K562 (cell line): ENCODE measurements at regions not wholly inside any gene's neighbourhood (a gene's known extent, or its start where the extent isn't known, plus 50 kb on each side); places are given as distances from the start of the nearest gene placed in this dataset.

Source experiments
- EZH2 ChIP-seq: IDR thresholded peaks from 2 replicates; pipeline ENCODE4 v1.6.1; 2012; ENCODE audit warnings: low read depth, mild to moderate bottlenecking, inconsistent platforms, low read length, borderline replicate concordance
- FOXA1 ChIP-seq: fragments of 450-650 bp; IDR thresholded peaks from 2 replicates; pipeline ENCODE4 v1.6.1; 2016; ENCODE audit warnings: mild to moderate bottlenecking, borderline replicate concordance
- FOXK2 ChIP-seq, 2 experiments: fragments of 450-650 bp; IDR thresholded peaks in 1 of 2; conservative IDR thresholded peaks in 1 of 2; 2 replicates each; pipeline ENCODE4 v1.6.1; 2016; ENCODE audit warnings: low read depth in 2 of 2, mild to moderate bottlenecking in 1 of 2
- JUN ChIP-seq, 2 experiments: sonication (generic) in 1 of 2; formaldehyde crosslinking in 1 of 2; IDR thresholded peaks; 2 replicates each; pipeline versions ENCODE4 v1.6.1 to v1.8.0; 2012 to 2022; ENCODE audit warnings: borderline replicate concordance in 2 of 2, mild to moderate bottlenecking in 2 of 2, improper control_type of control experiment in 1 of 2, low read depth in 1 of 2, low read length in 1 of 2, missing genetic modification reagents in 1 of 2
- LEF1 ChIP-seq: fragments of 450-650 bp; IDR thresholded peaks from 2 replicates; pipeline ENCODE4 v1.6.1; 2016; ENCODE audit warnings: mild to moderate bottlenecking
- TAF1 ChIP-seq: IDR thresholded peaks from 2 replicates; pipeline ENCODE4 v1.6.1; 2011; ENCODE audit warnings: mild to moderate bottlenecking, low read length, moderate library complexity; ENCODE audit not compliant: insufficient read depth, control insufficient read depth, severe bottlenecking; ENCODE audit errors: extremely low read depth
- ZNF143 ChIP-seq: sonication (generic); formaldehyde crosslinking; IDR thresholded peaks from 2 replicates; pipeline ENCODE4 v1.9.0; 2022; ENCODE audit warnings: mild to moderate bottlenecking, missing genetic modification reagents
- ZNF79 ChIP-seq: fragments of 250-450 bp; sonication (Bioruptor Pico); IDR thresholded peaks from 2 replicates; pipeline ENCODE4 v1.4.0; 2020; ENCODE audit warnings: low read depth, mild to moderate bottlenecking, moderate library complexity
- TF ChIP-seq, protein P1 (sequence below): fragments of 250-450 bp; sonication (Bioruptor Pico); IDR thresholded peaks from 2 replicates; pipeline ENCODE4 v1.5.0; 2021
- TF ChIP-seq, protein P2 (sequence below): fragments of 450-650 bp; formaldehyde crosslinking; IDR thresholded peaks from 2 replicates; pipeline ENCODE4 v1.4.0; 2020; ENCODE audit warnings: mild to moderate bottlenecking, mixed read lengths
- TF ChIP-seq, protein P3 (sequence below): fragments of 250-450 bp; sonication (Bioruptor Pico); IDR thresholded peaks from 2 replicates; pipeline ENCODE4 v1.4.0; 2020
- TF ChIP-seq, protein P4 (sequence below): sonication (generic); formaldehyde crosslinking; IDR thresholded peaks from 2 replicates; pipeline ENCODE4 v1.8.1; 2023; ENCODE audit warnings: mild to moderate bottlenecking, missing genetic modification reagents
- TF ChIP-seq, protein P5 (sequence below), 2 experiments: fragments of 450-650 bp; IDR thresholded peaks; 2 replicates each; pipeline ENCODE4 v1.6.1; 2016

DNA sequence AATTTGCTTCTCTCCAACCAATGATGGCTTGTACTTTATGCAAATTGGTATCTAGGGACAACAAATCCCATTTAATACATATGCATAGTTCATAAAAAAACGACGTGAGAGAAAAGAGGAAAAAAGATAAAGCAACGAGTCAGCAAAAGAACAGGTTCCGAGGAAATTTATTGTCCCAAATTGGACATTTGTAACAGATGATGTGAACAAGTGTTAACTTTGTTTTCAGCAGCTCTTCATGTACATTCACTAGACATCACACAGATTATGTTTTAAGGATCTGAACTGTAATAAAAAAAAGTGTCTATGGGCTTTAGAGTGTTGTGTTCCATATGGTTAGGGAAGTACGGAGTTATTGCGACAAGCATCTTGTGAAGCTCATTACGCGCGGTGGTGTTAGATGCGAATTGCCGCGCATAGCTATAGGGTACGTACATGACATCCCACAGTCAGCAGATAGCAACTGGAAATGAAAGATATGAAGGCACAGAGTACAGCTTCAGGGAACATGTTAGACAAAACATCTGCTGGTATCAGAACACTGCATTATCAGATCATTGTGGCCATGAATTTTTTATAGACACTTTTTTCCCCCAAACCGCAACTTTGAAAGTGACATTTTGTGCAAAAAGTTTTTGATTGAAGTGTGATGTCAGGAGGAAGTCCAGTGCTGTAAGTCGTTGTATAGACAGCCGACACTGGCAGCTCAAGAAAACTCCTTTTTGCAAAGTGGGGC lies 1073.1 kb upstream of the FANCL start:
- TF ChIP-seq, protein P1, sequence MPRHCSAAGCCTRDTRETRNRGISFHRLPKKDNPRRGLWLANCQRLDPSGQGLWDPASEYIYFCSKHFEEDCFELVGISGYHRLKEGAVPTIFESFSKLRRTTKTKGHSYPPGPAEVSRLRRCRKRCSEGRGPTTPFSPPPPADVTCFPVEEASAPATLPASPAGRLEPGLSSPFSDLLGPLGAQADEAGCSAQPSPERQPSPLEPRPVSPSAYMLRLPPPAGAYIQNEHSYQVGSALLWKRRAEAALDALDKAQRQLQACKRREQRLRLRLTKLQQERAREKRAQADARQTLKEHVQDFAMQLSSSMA (CRISPR knock-in tag) = no peak
- TF ChIP-seq, protein P2, sequence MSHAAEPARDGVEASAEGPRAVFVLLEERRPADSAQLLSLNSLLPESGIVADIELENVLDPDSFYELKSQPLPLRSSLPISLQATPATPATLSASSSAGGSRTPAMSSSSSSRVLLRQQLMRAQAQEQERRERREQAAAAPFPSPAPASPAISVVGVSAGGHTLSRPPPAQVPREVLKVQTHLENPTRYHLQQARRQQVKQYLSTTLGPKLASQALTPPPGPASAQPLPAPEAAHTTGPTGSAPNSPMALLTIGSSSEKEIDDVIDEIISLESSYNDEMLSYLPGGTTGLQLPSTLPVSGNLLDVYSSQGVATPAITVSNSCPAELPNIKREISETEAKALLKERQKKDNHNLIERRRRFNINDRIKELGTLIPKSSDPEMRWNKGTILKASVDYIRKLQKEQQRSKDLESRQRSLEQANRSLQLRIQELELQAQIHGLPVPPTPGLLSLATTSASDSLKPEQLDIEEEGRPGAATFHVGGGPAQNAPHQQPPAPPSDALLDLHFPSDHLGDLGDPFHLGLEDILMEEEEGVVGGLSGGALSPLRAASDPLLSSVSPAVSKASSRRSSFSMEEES (CRISPR knock-in tag) = no peak
- TF ChIP-seq, protein P3, sequence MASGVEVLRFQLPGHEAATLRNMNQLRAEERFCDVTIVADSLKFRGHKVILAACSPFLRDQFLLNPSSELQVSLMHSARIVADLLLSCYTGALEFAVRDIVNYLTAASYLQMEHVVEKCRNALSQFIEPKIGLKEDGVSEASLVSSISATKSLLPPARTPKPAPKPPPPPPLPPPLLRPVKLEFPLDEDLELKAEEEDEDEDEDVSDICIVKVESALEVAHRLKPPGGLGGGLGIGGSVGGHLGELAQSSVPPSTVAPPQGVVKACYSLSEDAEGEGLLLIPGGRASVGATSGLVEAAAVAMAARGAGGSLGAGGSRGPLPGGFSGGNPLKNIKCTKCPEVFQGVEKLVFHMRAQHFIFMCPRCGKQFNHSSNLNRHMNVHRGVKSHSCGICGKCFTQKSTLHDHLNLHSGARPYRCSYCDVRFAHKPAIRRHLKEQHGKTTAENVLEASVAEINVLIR (CRISPR knock-in tag) = no peak
- no peak for TF ChIP-seq ZNF143 (CRISPR knock-in tag)
- TF ChIP-seq JUN (IDR thresholded peaks at IDR 0.05; ENCODE audit: borderline replicate concordance, low read depth, low read length) = no peak
- TF ChIP-seq JUN (CRISPR knock-in tag; IDR thresholded peaks at IDR 0.05; ENCODE audit: borderline replicate concordance) = no peak
- TF ChIP-seq, protein P4, sequence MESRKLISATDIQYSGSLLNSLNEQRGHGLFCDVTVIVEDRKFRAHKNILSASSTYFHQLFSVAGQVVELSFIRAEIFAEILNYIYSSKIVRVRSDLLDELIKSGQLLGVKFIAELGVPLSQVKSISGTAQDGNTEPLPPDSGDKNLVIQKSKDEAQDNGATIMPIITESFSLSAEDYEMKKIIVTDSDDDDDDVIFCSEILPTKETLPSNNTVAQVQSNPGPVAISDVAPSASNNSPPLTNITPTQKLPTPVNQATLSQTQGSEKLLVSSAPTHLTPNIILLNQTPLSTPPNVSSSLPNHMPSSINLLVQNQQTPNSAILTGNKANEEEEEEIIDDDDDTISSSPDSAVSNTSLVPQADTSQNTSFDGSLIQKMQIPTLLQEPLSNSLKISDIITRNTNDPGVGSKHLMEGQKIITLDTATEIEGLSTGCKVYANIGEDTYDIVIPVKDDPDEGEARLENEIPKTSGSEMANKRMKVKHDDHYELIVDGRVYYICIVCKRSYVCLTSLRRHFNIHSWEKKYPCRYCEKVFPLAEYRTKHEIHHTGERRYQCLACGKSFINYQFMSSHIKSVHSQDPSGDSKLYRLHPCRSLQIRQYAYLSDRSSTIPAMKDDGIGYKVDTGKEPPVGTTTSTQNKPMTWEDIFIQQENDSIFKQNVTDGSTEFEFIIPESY = no peak
- TF ChIP-seq ZNF79 (CRISPR knock-in tag) = no peak
- TF ChIP-seq TAF1 = no peak
- no peak for TF ChIP-seq FOXK2 (conservative IDR thresholded peaks at IDR 0.05 in 1 of 2, IDR thresholded peaks at IDR 0.05 in 1 of 2; ENCODE audit: low read depth in 2 of 2)
- no peak for TF ChIP-seq EZH2
- no peak for TF ChIP-seq LEF1
- no peak for TF ChIP-seq FOXA1
- TF ChIP-seq, protein P5, sequence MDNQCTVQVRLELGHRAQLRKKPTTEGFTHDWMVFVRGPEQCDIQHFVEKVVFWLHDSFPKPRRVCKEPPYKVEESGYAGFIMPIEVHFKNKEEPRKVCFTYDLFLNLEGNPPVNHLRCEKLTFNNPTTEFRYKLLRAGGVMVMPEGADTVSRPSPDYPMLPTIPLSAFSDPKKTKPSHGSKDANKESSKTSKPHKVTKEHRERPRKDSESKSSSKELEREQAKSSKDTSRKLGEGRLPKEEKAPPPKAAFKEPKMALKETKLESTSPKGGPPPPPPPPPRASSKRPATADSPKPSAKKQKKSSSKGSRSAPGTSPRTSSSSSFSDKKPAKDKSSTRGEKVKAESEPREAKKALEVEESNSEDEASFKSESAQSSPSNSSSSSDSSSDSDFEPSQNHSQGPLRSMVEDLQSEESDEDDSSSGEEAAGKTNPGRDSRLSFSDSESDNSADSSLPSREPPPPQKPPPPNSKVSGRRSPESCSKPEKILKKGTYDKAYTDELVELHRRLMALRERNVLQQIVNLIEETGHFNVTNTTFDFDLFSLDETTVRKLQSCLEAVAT (IDR thresholded peaks at IDR 0.05) = no peak
